Naive thymus-derived CD8-positive, alpha-beta T cell (primary cell): ENCODE measurements at regions not wholly inside any gene's neighbourhood (a gene's known extent, or its start where the extent isn't known, plus 50 kb on each side); places are given as distances from the start of the nearest gene placed in this dataset.

Experiments
- ATAC-seq, 2 donors: fragments of 150-1000 bp; cut with Tn5 transposase in 1 of 2; sonication (Bioruptor Pico), chemical (Tn5 transposase) in 1 of 2; 1 replicate in 1 of 2; 2 replicates in 1 of 2; pipeline ENCODE4 v1.10.0; 2021; ENCODE audit warnings: mild to moderate bottlenecking in 2 of 2, moderate library complexity in 2 of 2
- POLR2A ChIA-PET: fragments of 350-600 bp; sonication (Branson Sonifier 250); formaldehyde crosslinking; loops from one replicate; lab custom pipeline; 2021; ENCODE audit warnings: antibody characterized with exemption; lab: Charles Lee
- DNase-seq, 10 donors: peaks; one replicate each; pipeline versions ENCODE4 v3.0.0 to v3.0.0-alpha.2; 2020 to 2022
- H3K27ac Mint-ChIP-seq, 10 donors: one replicate each; pipeline ENCODE4 v1.8.0; 2020 to 2022; ENCODE audit warnings: mild to moderate bottlenecking in 10 of 10, mixed read lengths in 10 of 10, moderate library complexity in 4 of 10, inconsistent platforms in 1 of 10
- H3K27me3 Mint-ChIP-seq, 5 donors: one replicate each; pipeline ENCODE4 v1.8.0; 2021 to 2022; ENCODE audit warnings: mixed read lengths in 5 of 5
- H3K36me3 Mint-ChIP-seq, 3 donors: one replicate each; pipeline ENCODE4 v1.8.0; 2020 to 2022; ENCODE audit warnings: mixed read lengths in 3 of 3, mild to moderate bottlenecking in 2 of 3, inconsistent platforms in 1 of 3
- H3K4me1 Mint-ChIP-seq, 4 donors: one replicate each; pipeline ENCODE4 v1.8.0; 2021 to 2022; ENCODE audit warnings: mixed read lengths in 4 of 4
- H3K4me3 Mint-ChIP-seq, 10 donors: one replicate each; pipeline ENCODE4 v1.8.0; 2020 to 2022; ENCODE audit warnings: mild to moderate bottlenecking in 10 of 10, mixed read lengths in 10 of 10, moderate library complexity in 6 of 10, inconsistent platforms in 1 of 10
- H3K9me3 Mint-ChIP-seq, 9 donors: one replicate each; pipeline ENCODE4 v1.8.0; 2020 to 2022; ENCODE audit warnings: mixed read lengths in 9 of 9, mild to moderate bottlenecking in 3 of 9, inconsistent platforms in 1 of 9, moderate library complexity in 1 of 9

DNA sequence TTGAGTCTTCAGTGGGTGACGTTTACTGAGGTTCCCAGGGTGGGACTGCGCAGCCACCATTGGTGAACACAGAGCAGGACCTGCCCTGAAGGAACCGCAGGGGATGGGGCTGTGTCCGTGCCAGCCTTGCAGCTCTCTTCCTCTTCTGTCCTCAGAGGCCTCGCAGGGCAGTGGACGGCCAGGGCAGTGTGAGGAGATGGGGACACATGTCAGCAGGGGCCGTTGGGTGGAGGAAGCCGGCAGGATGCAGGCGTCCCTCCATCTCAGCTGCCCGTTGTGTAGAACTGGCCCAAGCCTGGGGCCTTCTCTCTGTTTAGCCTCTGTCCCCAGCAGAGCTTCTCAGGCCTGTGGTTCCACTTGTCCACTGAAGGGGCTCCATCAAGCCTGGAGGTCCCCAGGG lies 53.6 kb upstream of the SMOC2 start:
- Mint-ChIP-seq H3K9me3 (no peaks in the 10 kb centered on the region), H3K4me1 (no peaks in the 10 kb centered on the region), H3K27ac (no peak overlapping the region), H3K4me3 (no peak overlapping the region), H3K27me3 (peaks cover 0 to 4% (median 4%) of the 10 kb centered on the region in 5 donors), H3K36me3 (no peaks in the 10 kb centered on the region)
- DNase-seq (no peak), ATAC-seq (no peak)
- POLR2A ChIA-PET = no interaction called here

DNA sequence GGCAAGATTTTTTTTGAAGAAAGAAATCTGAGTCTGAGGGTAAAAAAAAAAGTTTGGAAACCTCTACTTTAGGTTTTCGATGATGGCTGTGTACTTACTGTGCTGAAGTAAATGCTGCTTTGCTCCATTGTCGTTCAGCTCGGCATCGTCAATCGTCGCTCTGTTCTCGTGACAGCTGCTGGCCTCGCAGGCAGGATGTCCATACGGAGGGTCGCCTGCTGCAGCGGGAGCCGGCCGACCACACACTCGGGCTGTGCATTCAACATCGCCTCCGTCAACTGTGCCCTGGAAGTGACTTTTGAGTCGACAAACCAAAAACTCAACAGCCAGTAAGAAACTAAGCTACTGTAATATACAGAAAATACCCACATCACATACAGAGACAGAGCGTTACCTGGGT lies 53.1 kb upstream of the SMOC2 start:
- H3K4me1 Mint-ChIP-seq = no peaks in the 10 kb centered on the region
- peaks cover 0 to 9% (median 8%) of the 10 kb centered on the region in 5 donors for H3K27me3 Mint-ChIP-seq
- no peaks in the 10 kb centered on the region for H3K36me3 Mint-ChIP-seq
- POLR2A ChIA-PET = no interaction called here
- H3K9me3 Mint-ChIP-seq = no peaks in the 10 kb centered on the region
- no peak for ATAC-seq
- no peak overlapping the region for H3K4me3 Mint-ChIP-seq
- no peak for DNase-seq
- no peak overlapping the region for H3K27ac Mint-ChIP-seq

DNA sequence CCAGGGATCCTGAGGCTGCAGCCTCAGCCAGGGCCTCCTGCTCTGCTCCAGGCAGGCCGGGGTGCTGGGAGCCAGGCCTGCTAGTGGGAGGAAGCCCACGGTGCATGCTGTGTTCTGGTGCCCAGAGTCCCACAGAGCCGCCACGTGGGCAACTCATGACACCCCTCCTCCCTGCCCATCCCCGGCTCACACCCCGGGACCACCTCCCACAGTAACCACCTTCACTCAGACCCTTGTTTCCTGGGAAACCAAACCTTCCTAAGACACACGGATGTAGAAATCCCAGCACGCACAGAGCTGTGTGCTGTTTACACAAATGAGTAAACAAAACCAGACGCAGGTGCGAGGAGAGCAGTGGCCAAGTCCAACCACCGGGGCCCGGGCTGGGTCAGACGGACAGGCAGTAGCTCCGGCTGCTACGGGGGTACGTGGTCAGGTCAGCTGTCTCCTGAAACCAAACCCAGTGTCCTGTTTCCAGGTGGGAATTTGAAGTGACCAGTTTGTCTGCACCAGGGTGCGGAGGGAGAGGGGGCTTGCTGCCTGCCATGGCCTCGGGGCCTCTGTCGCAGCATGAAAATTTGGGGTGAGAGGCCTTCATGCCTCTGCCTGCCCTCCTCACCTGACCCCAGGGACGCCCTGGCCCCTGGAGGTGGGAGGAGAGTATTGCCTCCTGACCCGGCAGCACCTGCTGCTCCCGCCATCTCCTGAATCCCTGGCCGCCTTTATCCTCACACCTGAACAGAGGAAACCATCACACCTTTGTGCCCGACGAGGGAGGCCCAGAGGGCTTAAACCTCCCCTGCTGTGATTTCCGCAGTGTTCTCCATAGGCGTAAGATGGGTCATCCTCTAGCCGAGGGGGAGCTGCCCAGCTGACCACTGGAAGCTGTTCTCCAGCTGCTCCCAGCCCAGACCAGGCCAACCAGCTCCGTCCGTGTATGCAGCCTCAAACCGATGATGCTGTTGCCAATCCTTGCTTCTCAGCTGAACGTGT lies 52.0 kb upstream of the SMOC2 start:
- peaks cover 0 to 12% (median 9%) of the 10 kb centered on the region in 5 donors for H3K27me3 Mint-ChIP-seq
- no peak for ATAC-seq

DNA sequence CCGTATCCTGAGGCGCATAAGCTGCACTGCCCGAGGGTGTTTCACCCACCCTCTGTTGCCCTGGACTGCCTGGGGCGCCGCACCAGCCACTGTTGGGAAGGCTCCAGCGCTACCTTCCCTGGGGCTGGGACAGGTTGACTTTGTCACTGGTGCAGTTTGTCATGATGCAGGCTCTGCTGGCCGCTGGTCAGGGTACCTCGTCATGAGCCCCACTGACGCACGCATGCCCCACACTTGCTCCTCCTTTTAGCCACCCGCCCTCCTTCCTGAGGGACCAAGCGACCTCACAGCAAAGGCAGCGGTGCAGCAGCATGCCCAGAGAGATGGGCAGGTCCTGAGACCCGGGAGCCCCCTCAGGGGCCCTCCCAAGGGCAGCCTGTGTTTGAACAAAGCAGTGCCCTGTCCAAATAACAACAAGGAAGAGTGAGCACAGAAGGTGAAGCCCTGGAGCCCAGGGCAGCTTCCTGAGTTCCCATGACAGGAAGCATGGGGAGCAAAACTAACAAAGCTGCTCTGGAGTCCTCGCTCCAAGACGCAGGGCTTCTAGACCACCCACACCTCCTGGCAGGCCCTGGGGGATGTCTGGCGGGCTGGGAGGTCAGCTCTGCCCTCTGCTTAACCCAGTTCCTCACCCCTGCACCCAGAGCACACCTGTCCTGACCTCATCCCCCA lies 50.1 kb upstream of the SMOC2 start:
- POLR2A ChIA-PET = no interaction called here
- no peaks in the 10 kb centered on the region for H3K4me1 Mint-ChIP-seq
- DNase-seq (no peak), ATAC-seq (no peak)
- no peak overlapping the region for H3K27ac Mint-ChIP-seq
- no peaks in the 10 kb centered on the region for H3K9me3 Mint-ChIP-seq
- no peaks in the 10 kb centered on the region for H3K36me3 Mint-ChIP-seq
- peaks cover 0 to 19% (median 14%) of the 10 kb centered on the region in 5 donors for H3K27me3 Mint-ChIP-seq
- no peak overlapping the region for H3K4me3 Mint-ChIP-seq

More for the DNA sequence above, 52.0 kb upstream of the SMOC2 start:
- no peak for DNase-seq
- no peaks in the 10 kb centered on the region for H3K9me3 Mint-ChIP-seq
- H3K27ac Mint-ChIP-seq = peak overlapping the region in 1 of 10 donors; percentile 64
- POLR2A ChIA-PET = no interaction called here
- H3K36me3 Mint-ChIP-seq = no peaks in the 10 kb centered on the region
- no peaks in the 10 kb centered on the region for H3K4me1 Mint-ChIP-seq
- no peak overlapping the region for H3K4me3 Mint-ChIP-seq
